ENCODE measurements at regions not wholly inside any gene's neighbourhood (a gene's known extent, or its start where the extent isn't known, plus 50 kb on each side); places are given as distances from the start of the nearest gene placed in this dataset.
"Not testable (repeated sequence)": the region's sequence is repeated elsewhere in the genome, so short reads cannot be mapped to it uniquely, and the experiment has no call there.

GRCh38 chr1:103283841-103284669 lies 175.7 kb upstream of the COL11A1 start:
- DNase-seq (ENCODE audit: low spot score) = no peak
- TF ChIP-seq, protein P1, sequence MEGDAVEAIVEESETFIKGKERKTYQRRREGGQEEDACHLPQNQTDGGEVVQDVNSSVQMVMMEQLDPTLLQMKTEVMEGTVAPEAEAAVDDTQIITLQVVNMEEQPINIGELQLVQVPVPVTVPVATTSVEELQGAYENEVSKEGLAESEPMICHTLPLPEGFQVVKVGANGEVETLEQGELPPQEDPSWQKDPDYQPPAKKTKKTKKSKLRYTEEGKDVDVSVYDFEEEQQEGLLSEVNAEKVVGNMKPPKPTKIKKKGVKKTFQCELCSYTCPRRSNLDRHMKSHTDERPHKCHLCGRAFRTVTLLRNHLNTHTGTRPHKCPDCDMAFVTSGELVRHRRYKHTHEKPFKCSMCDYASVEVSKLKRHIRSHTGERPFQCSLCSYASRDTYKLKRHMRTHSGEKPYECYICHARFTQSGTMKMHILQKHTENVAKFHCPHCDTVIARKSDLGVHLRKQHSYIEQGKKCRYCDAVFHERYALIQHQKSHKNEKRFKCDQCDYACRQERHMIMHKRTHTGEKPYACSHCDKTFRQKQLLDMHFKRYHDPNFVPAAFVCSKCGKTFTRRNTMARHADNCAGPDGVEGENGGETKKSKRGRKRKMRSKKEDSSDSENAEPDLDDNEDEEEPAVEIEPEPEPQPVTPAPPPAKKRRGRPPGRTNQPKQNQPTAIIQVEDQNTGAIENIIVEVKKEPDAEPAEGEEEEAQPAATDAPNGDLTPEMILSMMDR (IDR thresholded peaks at IDR 0.05; ENCODE audit: extremely low read depth, insufficient read depth, missing control alignments) = no peak
- in situ Hi-C loops (cut with MboI; ENCODE audit: low pct_unique_long_range_greater_than_20kb, low sequenced_read_pairs, unreplicated experiment) = no loop called here

GRCh38 chr1:103283371-103283770 lies 175.0 kb upstream of the COL11A1 start:
- in situ Hi-C loops (cut with MboI; ENCODE audit: low pct_unique_long_range_greater_than_20kb, low sequenced_read_pairs, unreplicated experiment) = no loop called here
- TF ChIP-seq, protein P1 (IDR thresholded peaks at IDR 0.05; ENCODE audit: extremely low read depth, insufficient read depth, missing control alignments) = no peak
- DNase-seq (ENCODE audit: low spot score) = no peak

DNA sequence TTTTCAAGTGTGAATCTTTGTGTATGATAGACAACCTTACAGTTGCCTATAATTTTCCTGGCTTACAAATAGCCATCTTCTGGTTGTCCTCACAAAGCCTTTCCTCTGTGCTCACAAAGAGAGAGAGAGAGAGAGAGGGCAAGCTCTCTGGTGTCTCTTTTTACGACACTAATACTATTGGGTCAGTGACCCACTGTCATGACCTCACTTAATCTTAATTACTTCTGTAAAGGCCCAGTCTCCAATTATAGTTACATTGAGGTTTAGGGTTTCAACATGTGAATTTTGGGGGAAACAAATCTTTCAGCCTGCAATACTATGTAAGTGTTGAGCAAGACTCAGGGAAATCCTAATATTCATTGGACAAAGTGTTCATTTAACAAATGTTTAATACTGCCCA lies 167.4 kb upstream of the COL11A1 start:
- TF ChIP-seq, protein P1 (IDR thresholded peaks at IDR 0.05; ENCODE audit: extremely low read depth, insufficient read depth, missing control alignments) = no peak
- in situ Hi-C loops (cut with MboI; ENCODE audit: low pct_unique_long_range_greater_than_20kb, low sequenced_read_pairs, unreplicated experiment) = no loop called here
- DNase-seq (ENCODE audit: low spot score) = no peak

GRCh38 chr1:103274886-103275285 lies 166.6 kb upstream of the COL11A1 start:
- in situ Hi-C loops (cut with MboI; ENCODE audit: low pct_unique_long_range_greater_than_20kb, low sequenced_read_pairs, unreplicated experiment) = no loop called here
- TF ChIP-seq, protein P1 (IDR thresholded peaks at IDR 0.05; ENCODE audit: extremely low read depth, insufficient read depth, missing control alignments) = no peak
- no peak for DNase-seq (ENCODE audit: low spot score)

GRCh38 chr1:103273106-103273505 lies 164.8 kb upstream of the COL11A1 start:
- in situ Hi-C loops (cut with MboI; ENCODE audit: low pct_unique_long_range_greater_than_20kb, low sequenced_read_pairs, unreplicated experiment) = no loop called here
- TF ChIP-seq, protein P1 (IDR thresholded peaks at IDR 0.05; ENCODE audit: extremely low read depth, insufficient read depth, missing control alignments) = no peak
- no peak for DNase-seq (ENCODE audit: low spot score)

GRCh38 chr1:103271471-103271870 lies 163.1 kb upstream of the COL11A1 start:
- DNase-seq (ENCODE audit: low spot score); in situ Hi-C loops (cut with MboI; ENCODE audit: low pct_unique_long_range_greater_than_20kb, low sequenced_read_pairs, unreplicated experiment): not testable (repeated sequence)

DNA sequence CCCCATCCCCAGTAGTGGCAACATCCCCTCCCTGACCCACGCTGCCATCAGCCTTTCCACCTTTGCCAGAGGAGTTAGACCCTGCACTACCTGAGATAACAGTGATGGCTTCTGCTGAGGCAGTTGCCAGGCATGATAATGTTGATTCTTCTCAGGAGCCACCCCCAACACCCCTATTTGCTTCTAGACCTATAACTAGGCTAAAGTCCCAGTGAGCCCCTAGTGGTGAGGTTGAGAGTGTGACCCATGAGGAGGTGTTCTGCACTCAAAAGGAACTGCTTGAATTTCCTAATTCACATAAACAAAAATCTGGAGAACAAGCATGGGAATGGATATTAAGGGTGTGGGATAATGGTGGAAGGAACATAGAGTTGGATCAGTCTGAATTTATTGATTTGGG lies 159.6 kb upstream of the COL11A1 start:
- in situ Hi-C loops (cut with MboI; ENCODE audit: low pct_unique_long_range_greater_than_20kb, low sequenced_read_pairs, unreplicated experiment) = no loop called here
- no peak for DNase-seq (ENCODE audit: low spot score)
- TF ChIP-seq, protein P1 (IDR thresholded peaks at IDR 0.05; ENCODE audit: extremely low read depth, insufficient read depth, missing control alignments) = peak; percentile 16
